Stimulated activated CD8-positive, alpha-beta memory T cell treated with anti-CD3 and anti-CD28 coated beads, Interleukin-2, amount 100 ng/mL, for 48 hours (primary cell): ENCODE measurements at regions not wholly inside any gene's neighbourhood (a gene's known extent, or its start where the extent isn't known, plus 50 kb on each side); places are given as distances from the start of the nearest gene placed in this dataset.

Experiments used
- DNase-seq, 2 donors: peaks; one replicate each; pipeline ENCODE4 v3.0.0-alpha.2; 2020; ENCODE audit warnings: low read depth in 2 of 2

- no peak for DNase-seq
These were observed 145.2 kb downstream of the DNAJB6 start for GRCh38 chr7:157482025-157482424.

- DNase-seq, result no peak
These were observed 145.8 kb downstream of the DNAJB6 start for GRCh38 chr7:157482517-157483087.

GRCh38 chr7:157483515-157483914 is 146.7 kb downstream of the DNAJB6 start:
- DNase-seq, result no peak

- DNase-seq, result no peak
These were observed 147.2 kb downstream of the DNAJB6 start for GRCh38 chr7:157483971-157484410.

GRCh38 chr7:157484411-157485081 is 147.7 kb downstream of the DNAJB6 start:
- DNase-seq, result no peak

- no peak for DNase-seq
These were observed 148.6 kb downstream of the DNAJB6 start for GRCh38 chr7:157485361-157485831.

GRCh38 chr7:157486007-157486755 is 149.4 kb downstream of the DNAJB6 start:
- no peak for DNase-seq

GRCh38 chr7:157487046-157487770 is 150.4 kb downstream of the DNAJB6 start:
- DNase-seq, result no peak

GRCh38 chr7:157488281-157488680 is 151.5 kb downstream of the DNAJB6 start:
- DNase-seq, result no peak

- DNase-seq, result no peak
These were observed 152.2 kb downstream of the DNAJB6 start for GRCh38 chr7:157488966-157489365.
